Fibroblast of upper back skin (primary cell): ENCODE measurements at regions not wholly inside any gene's neighbourhood (a gene's known extent, or its start where the extent isn't known, plus 50 kb on each side); places are given as distances from the start of the nearest gene placed in this dataset.

Source experiments
- DNase-seq: peaks from one replicate; pipeline ENCODE4 v3.0.0-alpha.2; 2013

DNA sequence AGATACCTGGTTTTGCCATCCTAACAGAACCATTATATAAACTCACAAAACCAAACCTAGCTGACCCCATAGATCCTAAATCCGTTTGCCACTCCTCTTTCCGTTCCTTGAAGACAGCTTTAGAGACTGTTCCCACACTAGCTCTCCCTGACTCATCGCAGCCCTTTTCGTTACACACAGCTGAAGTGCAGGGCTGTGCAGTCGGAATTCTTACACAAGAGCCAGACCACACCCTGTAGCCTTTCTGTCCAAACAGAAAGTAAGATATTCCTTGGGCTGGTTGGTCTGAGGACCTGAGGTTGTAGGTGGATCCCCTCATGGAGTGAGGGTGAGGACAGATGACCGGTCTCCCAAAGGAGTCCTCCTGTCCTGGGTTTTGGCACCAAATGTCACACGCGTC, 56.7 kb upstream of the NAA35 start:
- DNase-seq = no peak

DNA sequence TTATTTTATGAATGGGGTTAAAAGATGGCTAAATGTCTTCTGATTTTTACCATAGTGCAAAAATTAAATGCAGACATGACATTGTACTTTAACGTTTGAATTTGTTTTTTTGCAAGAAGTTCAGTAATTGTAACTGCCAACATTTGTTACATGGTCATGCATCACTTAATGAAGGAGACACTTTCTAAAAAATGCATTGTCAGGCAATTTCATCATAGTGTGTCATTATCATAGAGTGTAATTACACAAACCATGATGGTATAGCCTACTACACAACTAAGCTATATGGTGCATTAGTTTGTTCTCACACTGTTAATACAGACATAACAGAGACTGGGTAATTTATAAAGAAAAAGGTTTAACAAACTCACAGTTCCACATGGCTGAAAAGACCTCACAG, 50.0 kb upstream of the NAA35 start:
- DNase-seq = no peak
